Brain pericyte (primary cell): ENCODE measurements at regions not wholly inside any gene's neighbourhood (a gene's known extent, or its start where the extent isn't known, plus 50 kb on each side); places are given as distances from the start of the nearest gene placed in this dataset.

Source experiments
- DNase-seq: peaks from one replicate; pipeline ENCODE4 v3.0.0-alpha.2; 2012; ENCODE audit warnings: low read depth, low spot score

DNA sequence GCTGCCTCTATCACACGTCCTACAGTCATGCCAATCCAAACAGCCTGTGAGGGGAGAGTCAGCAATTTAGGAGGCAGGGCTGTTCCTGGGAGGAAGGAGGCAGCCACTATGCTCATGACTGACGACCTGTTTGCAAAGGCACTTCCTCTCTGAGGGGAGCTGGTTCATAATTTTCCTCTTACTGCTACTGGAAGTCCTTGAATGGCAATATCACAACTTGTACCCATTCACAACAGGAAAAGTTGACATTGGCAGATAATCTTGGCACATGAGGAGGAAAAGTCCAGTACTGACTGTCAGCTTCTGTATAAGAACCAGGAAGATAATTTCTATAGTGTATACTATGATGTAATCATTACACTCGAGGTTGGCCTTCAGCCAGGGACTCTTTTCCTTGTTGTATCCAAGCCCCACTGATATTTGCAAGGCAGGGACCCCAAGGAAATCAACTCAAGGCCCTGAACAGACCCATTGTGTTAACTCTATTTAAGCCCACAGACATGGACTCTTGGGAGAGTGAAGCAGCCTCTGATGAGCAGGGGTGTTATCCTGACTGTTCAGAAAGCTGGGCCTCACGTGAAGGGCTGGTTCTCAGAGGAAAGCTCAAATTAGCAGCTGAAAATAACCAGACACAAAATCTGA lies 267.3 kb upstream of the ADAMTS9 start:
- DNase-seq: peak; percentile 12

- no peak for DNase-seq
Measured at GRCh38 chr3:64945171-64945729, 257.4 kb upstream of the ADAMTS9 start.

- no peak for DNase-seq
Measured at GRCh38 chr3:64943866-64944265, 256.1 kb upstream of the ADAMTS9 start.

DNA sequence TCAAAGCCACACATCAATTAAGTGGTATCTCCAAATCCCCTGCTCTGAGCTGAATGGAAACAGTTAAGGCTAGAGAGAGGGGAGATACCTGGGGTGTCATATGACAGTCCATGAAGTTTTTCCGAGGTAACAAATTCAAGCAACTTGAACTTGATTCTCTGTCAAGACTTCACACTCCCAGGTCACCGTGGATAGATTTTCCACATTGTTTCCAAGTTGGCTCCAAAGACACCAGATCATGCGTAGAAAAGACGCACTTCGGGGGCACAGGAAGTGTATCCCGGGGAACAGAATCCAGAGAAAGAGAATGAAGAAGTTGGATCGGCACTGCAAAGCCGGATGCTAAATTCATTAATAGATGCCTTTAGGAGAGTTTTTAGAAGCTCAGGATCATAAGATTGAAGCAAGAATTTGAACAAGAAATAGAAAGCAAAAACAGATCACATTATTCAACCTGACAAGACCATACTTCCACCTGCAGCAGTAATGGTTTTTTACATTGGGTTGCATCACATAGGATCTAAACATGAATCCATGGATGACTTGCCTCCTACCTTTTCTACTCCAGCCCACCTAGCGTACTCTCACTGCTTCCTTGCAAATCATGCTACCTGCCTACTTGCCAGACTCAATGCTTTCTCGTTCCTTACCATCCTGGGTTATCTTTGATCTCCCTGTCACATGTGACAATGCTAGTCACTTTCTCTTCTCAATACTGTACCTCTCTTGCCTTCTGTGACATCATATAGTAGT lies 253.0 kb upstream of the ADAMTS9 start:
- DNase-seq: no peak

GRCh38 chr3:64939747-64940450 lies 252.1 kb upstream of the ADAMTS9 start:
- no peak for DNase-seq

- DNase-seq: no peak
Measured at GRCh38 chr3:64939309-64939708, 251.5 kb upstream of the ADAMTS9 start.

GRCh38 chr3:64936556-64936955 lies 248.8 kb upstream of the ADAMTS9 start:
- DNase-seq: no peak

DNA sequence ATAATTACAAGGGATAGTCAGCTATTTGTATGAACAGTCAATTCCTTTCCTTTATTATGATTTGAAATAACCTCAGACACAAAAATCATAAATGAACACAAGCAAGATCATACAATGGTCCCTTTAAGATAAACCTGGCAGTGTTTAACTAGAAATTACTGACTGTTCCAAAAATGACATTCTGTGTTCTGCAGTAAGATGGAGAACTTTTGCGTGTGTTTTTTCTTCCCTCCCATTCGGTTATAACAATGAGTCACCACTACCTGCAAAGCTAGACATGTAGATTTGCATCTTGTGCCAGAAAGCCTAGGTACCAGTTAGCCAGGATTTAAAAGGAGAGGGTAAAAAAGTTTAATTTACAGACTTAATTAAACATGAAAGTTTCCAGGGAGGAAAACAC lies 248.2 kb upstream of the ADAMTS9 start:
- DNase-seq: no peak

DNA sequence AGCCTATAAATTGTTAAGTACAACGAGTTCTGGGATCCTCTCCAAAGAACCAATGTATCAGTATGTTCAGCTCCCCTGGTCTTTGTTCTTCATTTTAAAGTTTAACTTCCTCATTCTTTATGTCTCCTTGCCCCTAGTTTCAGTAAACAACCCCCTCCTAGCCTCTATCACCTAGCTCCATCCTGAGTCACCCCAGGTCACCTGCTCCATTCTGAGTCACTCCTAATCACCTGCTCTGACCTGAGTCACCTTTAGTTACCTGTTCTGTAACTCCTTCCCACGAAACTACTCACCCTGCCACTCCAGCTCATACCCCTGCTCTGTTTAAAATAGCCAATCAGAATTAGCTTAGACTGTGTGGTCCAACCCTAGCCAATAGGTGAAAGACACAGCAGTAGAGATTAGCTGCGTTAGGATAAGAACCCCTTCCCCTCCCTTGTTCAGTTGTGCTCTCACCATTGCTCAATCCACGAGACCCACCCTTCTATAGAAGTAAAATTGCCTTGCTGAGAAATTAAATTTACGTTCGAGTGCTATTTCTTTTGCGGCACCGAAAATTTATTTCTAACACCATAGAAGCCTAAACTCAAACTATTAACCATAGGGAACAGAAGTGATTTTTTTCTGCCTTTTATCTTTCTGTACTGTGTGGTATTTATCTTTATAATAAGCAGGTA lies 245.0 kb upstream of the ADAMTS9 start:
- DNase-seq: no peak

DNA sequence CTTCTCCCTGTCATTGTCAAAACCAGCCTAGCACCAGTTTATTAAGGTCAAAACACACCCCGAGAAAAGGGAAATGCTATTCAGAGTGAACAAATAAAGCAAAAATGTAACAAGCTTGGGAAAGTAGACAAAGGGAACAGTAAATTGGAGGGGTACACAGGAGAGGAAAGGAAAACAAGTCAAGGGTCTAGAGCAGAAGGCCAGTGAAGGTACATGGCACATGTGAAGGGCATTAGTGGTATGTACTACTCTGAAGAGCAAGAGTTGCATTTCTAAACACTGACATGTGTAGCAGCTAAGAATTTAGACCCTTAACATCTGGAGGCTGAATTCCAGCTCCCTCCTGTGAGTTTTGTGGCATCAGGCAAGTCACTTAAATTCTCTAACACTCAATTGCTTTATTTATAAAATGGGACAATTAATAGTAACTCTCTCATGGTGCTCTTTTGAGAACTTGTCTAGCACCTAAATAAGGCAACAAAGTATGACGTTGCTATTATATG lies 244.3 kb upstream of the ADAMTS9 start:
- no peak for DNase-seq

DNA sequence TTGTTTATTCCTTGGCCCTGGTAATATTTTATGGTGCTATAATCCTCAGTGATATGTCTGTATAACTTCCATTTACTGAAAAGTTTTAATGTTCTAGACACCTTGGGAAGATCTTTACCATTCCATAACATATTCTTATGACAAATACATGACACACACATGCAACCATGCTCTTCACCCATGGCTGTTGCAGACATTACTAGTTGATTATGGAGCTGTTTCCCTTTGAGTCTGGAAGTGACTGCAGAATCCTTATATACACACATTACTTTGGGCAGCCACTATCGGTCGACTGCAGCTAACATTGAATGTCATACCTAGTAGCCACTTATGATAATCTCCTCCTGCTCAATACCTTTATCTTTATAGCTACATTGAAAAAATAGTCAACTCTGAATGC lies 243.1 kb upstream of the ADAMTS9 start:
- DNase-seq: no peak

GRCh38 chr3:64928683-64929082 lies 240.9 kb upstream of the ADAMTS9 start:
- DNase-seq: no peak

- no peak for DNase-seq
Measured at GRCh38 chr3:64927689-64928088, 239.9 kb upstream of the ADAMTS9 start.

DNA sequence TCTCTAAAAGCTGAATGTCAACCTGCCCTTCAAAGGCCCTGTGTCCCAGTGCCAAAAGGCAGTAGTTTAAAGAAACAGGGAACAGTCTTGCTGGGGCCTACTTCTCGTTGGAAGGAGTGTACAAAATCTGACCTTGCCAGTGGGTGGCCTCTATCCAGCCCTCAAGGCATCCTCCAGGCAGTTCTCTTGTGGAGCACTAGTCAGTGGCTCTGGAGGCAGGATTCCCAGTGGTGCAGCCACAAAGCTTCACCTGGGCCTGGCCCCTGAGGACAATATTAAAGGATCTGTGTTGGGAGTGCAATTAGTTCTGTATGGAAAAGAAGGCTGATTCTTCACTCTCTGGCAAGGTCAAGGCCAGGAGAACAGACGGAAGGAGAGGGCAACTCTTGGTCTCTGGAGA lies 237.8 kb upstream of the ADAMTS9 start:
- DNase-seq: no peak

GRCh38 chr3:64924961-64925360 lies 237.2 kb upstream of the ADAMTS9 start:
- DNase-seq: no peak

GRCh38 chr3:64922213-64922612 lies 234.4 kb upstream of the ADAMTS9 start:
- no peak for DNase-seq

DNA sequence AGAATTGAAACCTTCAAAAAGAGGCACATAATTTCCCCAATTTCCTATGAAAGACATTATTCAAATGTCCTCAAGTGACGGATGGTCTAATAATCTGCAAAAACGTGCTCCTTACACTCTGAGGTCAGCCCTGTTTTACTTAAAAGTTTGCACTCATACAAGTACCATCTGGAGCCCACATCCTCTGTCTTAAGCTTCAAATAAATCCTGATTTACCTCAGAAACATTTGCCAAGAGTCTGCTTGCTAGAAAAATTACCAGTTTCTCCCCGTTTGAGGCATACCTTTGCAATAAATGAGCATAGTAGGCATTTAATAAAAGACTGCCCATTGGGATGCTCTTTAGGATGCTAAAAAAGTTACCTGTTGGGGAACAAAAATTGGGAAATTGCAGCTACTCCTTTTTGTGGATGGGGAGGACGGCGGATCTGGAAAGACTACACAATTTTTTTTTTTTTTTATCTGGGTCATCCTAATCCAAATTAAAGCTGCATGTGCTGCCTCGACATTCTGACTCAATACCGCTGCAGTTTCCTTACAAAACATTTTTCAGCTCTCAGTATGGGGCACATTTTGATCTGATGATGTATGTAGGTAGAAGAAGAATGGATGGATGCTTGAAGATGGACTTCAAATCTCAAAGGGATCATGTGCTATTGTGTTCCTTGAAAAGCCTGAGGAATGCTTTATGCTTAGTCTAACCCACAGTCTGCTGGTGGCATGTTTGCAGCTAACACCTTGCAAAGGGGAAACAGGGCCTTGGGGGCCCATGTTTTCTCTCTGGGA lies 233.7 kb upstream of the ADAMTS9 start:
- DNase-seq: no peak

DNA sequence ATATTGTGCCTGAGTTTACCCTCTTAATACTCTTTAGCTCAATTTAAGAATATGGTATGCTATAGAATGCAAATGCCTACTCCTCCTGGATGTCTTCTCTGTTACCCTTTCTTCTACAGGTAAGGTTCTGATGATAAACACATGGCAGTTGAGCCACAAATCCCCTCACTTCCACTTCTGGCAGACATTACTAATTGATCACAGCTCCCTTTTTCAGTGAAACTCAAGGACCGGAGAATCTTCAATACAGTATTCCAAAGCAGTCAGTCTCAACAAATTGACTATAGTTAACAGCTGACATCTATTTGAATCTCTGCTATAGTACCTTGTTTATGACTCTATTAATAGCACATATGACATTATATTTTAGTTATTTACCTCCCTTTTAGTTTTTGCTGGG lies 232.1 kb upstream of the ADAMTS9 start:
- DNase-seq: no peak

DNA sequence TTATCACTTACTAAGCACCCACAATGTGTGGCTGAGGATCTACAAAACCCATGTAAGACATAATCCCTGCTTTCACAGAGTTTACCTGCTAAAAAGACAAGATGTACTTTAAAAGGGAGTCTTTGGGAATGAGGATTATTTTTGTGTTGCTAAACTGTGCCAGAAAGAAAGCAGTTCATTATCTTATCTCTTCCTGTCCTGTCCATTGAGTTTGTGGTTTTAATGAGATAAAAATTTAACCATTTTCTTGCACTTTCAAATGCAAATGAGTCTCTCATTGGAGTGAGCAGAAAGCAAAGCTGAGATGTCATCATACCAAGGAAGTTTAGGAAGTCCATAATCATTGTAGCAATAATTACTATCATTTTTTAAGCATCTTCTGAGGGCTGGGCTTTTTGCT lies 231.2 kb upstream of the ADAMTS9 start:
- no peak for DNase-seq

DNA sequence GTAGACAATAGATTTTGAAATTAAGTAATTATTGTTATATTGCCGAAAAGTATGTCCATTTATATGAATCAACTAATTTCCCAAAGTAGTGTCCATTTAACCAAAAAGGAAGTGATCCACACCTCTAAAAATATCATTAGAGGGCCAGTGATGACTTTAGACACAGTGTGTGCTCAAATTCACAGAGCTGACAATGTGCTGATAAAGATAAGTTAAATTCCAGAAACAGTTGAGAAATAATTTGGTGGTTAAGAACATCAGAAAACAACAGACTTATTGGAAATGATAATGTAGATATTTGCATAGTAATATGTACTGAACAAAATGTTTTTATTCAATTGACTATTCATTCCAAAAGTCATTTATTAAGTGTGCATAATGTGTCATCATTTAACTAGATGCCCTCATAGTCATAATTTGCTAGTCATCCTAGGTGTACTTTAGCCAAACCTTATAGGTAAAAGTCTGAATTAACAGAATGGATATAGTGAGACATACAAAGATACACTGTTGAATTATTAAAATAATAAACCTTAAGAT lies 230.2 kb upstream of the ADAMTS9 start:
- DNase-seq: no peak

GRCh38 chr3:64916937-64917336 lies 229.1 kb upstream of the ADAMTS9 start:
- DNase-seq: no peak
